H9 (cell line): ENCODE measurements at regions not wholly inside any gene's neighbourhood (a gene's known extent, or its start where the extent isn't known, plus 50 kb on each side); places are given as distances from the start of the nearest gene placed in this dataset.

ENCODE experiments used
- DNase-seq: peaks from one replicate; pipeline ENCODE4 v3.0.0-alpha.2; 2017
- H2AFZ ChIP-seq: one replicate; pipeline ENCODE4 v1.6.1; 2013; ENCODE audit warnings: mild to moderate bottlenecking, low read length, control low read depth, moderate library complexity
- H2AK5ac ChIP-seq: 2 replicates; pipeline ENCODE4 v1.6.1; 2013; ENCODE audit warnings: low read length, control low read depth, mixed read lengths; ENCODE audit not compliant: insufficient read length
- H2BK120ac ChIP-seq: one replicate; pipeline ENCODE4 v1.6.1; 2013; ENCODE audit warnings: low read depth, mild to moderate bottlenecking, low read length, control low read depth, inconsistent platforms; ENCODE audit not compliant: poor library complexity, severe bottlenecking
- H2BK12ac ChIP-seq: 2 replicates; pipeline ENCODE4 v1.6.1; 2013; ENCODE audit warnings: low read length, control low read depth, mixed read lengths, low read depth; ENCODE audit not compliant: insufficient read length
- H2BK15ac ChIP-seq: 2 replicates; pipeline ENCODE4 v1.6.1; 2013; ENCODE audit warnings: low read depth, low read length, control low read depth
- H2BK20ac ChIP-seq: one replicate; pipeline ENCODE4 v1.6.1; 2013; ENCODE audit warnings: low read depth, mild to moderate bottlenecking, low read length, control low read depth, inconsistent platforms; ENCODE audit not compliant: poor library complexity, severe bottlenecking
- H2BK5ac ChIP-seq: 2 replicates; pipeline ENCODE4 v1.6.1; 2013; ENCODE audit warnings: low read length, control low read depth, mixed read lengths; ENCODE audit not compliant: insufficient read length
- H3K14ac ChIP-seq: 2 replicates; pipeline ENCODE4 v1.6.1; 2013; ENCODE audit warnings: low read length, control low read depth; ENCODE audit not compliant: insufficient read depth
- H3K18ac ChIP-seq: 2 replicates; pipeline ENCODE4 v1.6.1; 2013; ENCODE audit warnings: low read depth, mild to moderate bottlenecking, mixed read lengths, low read length, control low read depth; ENCODE audit not compliant: insufficient read length
- H3K23ac ChIP-seq: 2 replicates; pipeline ENCODE4 v1.6.1; 2013; ENCODE audit warnings: low read length, control low read depth, mixed read lengths, low read depth; ENCODE audit not compliant: insufficient read length
- H3K23me2 ChIP-seq: 2 replicates; pipeline ENCODE4 v1.6.1; 2013; ENCODE audit warnings: low read depth, mild to moderate bottlenecking, mixed read lengths, low read length, control low read depth; ENCODE audit not compliant: insufficient read length, poor library complexity, severe bottlenecking
- H3K27ac ChIP-seq: 2 replicates; pipeline ENCODE4 v1.5.1; 2013; ENCODE audit warnings: low read length, control low read depth, mixed read lengths, low read depth; ENCODE audit not compliant: insufficient read length
- H3K27me3 ChIP-seq: 2 replicates; pipeline ENCODE4 v1.6.1; 2013; ENCODE audit warnings: low read length, control low read depth, inconsistent platforms; ENCODE audit not compliant: insufficient read depth
- H3K4ac ChIP-seq: 2 replicates; pipeline ENCODE4 v1.6.1; 2013; ENCODE audit warnings: low read depth, mild to moderate bottlenecking, control low read depth, inconsistent platforms, low read length, moderate library complexity
- H3K4me1 ChIP-seq: 2 replicates; pipeline ENCODE4 v1.6.1; 2013; ENCODE audit warnings: low read length, control low read depth, inconsistent platforms; ENCODE audit not compliant: insufficient read depth
- H3K4me2 ChIP-seq: 2 replicates; pipeline ENCODE4 v1.6.1; 2013; ENCODE audit warnings: low read length, control low read depth, mixed read lengths; ENCODE audit not compliant: insufficient read length, insufficient read depth
- H3K56ac ChIP-seq: 2 replicates; pipeline ENCODE4 v1.6.1; 2013; ENCODE audit warnings: low read depth, mild to moderate bottlenecking, mixed read lengths, low read length, control low read depth; ENCODE audit not compliant: insufficient read length
- H3K79me1 ChIP-seq: 2 replicates; pipeline ENCODE4 v1.6.1; 2013; ENCODE audit warnings: low read depth, mild to moderate bottlenecking, moderate library complexity, low read length, control low read depth, inconsistent platforms; ENCODE audit not compliant: insufficient read depth, poor library complexity, severe bottlenecking
- H3K79me2 ChIP-seq: 2 replicates; pipeline ENCODE4 v1.6.1; 2013; ENCODE audit warnings: low read length, control low read depth, inconsistent platforms; ENCODE audit not compliant: insufficient read depth
- H3K9ac ChIP-seq: 2 replicates; pipeline ENCODE4 v1.6.1; 2013; ENCODE audit warnings: low read length, control low read depth, mixed read lengths; ENCODE audit not compliant: insufficient read length; ENCODE audit errors: extremely low read depth
- H3K9me3 ChIP-seq: one replicate; pipeline ENCODE4 v1.6.1; 2013; ENCODE audit warnings: low read depth, low read length, inconsistent platforms; ENCODE audit not compliant: control insufficient read depth
- H3T11ph ChIP-seq: one replicate; pipeline ENCODE4 v1.6.1; 2013; ENCODE audit warnings: mild to moderate bottlenecking, low read length, control low read depth, inconsistent platforms
- H4K20me1 ChIP-seq: one replicate; pipeline ENCODE4 v1.6.1; 2013; ENCODE audit not compliant: control insufficient read depth, insufficient read length, insufficient read depth
- H4K5ac ChIP-seq: 2 replicates; pipeline ENCODE4 v1.6.1; 2013; ENCODE audit warnings: low read depth, mild to moderate bottlenecking, mixed read lengths, low read length, control low read depth; ENCODE audit not compliant: insufficient read length
- H4K8ac ChIP-seq: replicated peaks from 2 replicates; pipeline ENCODE4 v1.6.1; 2013; ENCODE audit warnings: low read length, control low read depth, mixed read lengths, low read depth; ENCODE audit not compliant: insufficient read length
- H4K91ac ChIP-seq: 2 replicates; pipeline ENCODE4 v1.6.1; 2013; ENCODE audit warnings: low read depth, mild to moderate bottlenecking, moderate library complexity, mixed read lengths, low read length, control low read depth; ENCODE audit not compliant: insufficient read length
- H3K27ac Mint-ChIP-seq, 3 experiments: 2 replicates in 2 of 3; 3 replicates in 1 of 3; pipeline ENCODE4 v1.8.0; 2020 to 2021; ENCODE audit warnings: mixed read lengths in 3 of 3, mild to moderate bottlenecking in 1 of 3, moderate library complexity in 1 of 3
- H3K27me3 Mint-ChIP-seq: 2 replicates; pipeline ENCODE4 v1.8.0; 2021; ENCODE audit warnings: low read depth, mild to moderate bottlenecking, moderate library complexity, mixed read lengths
- H3K36me3 Mint-ChIP-seq, 3 experiments: 2 replicates in 2 of 3; 3 replicates in 1 of 3; pipeline ENCODE4 v1.8.0; 2020 to 2021; ENCODE audit warnings: low read depth in 3 of 3, mixed read lengths in 3 of 3; ENCODE audit not compliant: insufficient read depth in 1 of 3
- H3K4me1 Mint-ChIP-seq, 2 experiments: 2 replicates each; pipeline ENCODE4 v1.8.0; 2020; ENCODE audit warnings: mixed read lengths in 2 of 2
- H3K4me3 Mint-ChIP-seq, 2 experiments: 2 replicates in 1 of 2; 3 replicates in 1 of 2; pipeline ENCODE4 v1.8.0; 2020 to 2021; ENCODE audit warnings: mild to moderate bottlenecking in 2 of 2, mixed read lengths in 2 of 2, moderate library complexity in 1 of 2
- H3K9me3 Mint-ChIP-seq, 2 experiments: 2 replicates in 1 of 2; 3 replicates in 1 of 2; pipeline ENCODE4 v1.8.0; 2020; ENCODE audit warnings: mild to moderate bottlenecking in 2 of 2, mixed read lengths in 2 of 2, moderate library complexity in 1 of 2
- CTCF ChIP-seq: fragments of 200-600 bp; sonication (generic); conservative IDR thresholded peaks from 3 replicates; pipeline ENCODE4 v1.8.0; 2021; ENCODE audit warnings: antibody characterized with exemption, mild to moderate bottlenecking
- WGBS: extraction: QIAGEN DNeasy Blood & Tissue Kit; methylation state at CpG from one replicate; pipeline ENCODE4 v1.1.7; 2013; ENCODE audit warnings: missing lambda C conversion rate, low lambda C conversion rate, mixed read lengths; ENCODE audit not compliant: insufficient read length; ENCODE audit errors: extremely low coverage; 5-methylcytosine and 5-hydroxymethylcytosine counted together

GRCh38 chr20:30811885-30812671 is 445.4 kb upstream of the DEFB115 start:
- H4K91ac ChIP-seq = no peak overlapping the region
- Mint-ChIP-seq H3K9me3 (no peaks in the 10 kb centered on the region), H3K4me1 (no peaks in the 10 kb centered on the region), H3K27me3 (peaks cover 10% of the 10 kb centered on the region), H3K36me3 (peaks cover 16 to 22% (median 19%) of the 10 kb centered on the region in 3 experiments), H3K4me3 (no peak overlapping the region), H3K27ac (no peak overlapping the region)
- H3K18ac ChIP-seq = no peak overlapping the region
- no peaks in the 10 kb centered on the region for H3K4me1 ChIP-seq
- H3K4ac ChIP-seq = no peak overlapping the region
- H3K4me2 ChIP-seq = no peak overlapping the region
- H3K27ac ChIP-seq = no peak overlapping the region
- no peak overlapping the region for H3K14ac ChIP-seq
- peak; percentile 56 for DNase-seq
- no peaks in the 10 kb centered on the region for H3K79me2 ChIP-seq
- no peak overlapping the region for H4K5ac ChIP-seq
- H2BK5ac ChIP-seq = no peak overlapping the region
- H2BK20ac ChIP-seq = no peak overlapping the region
- no peak overlapping the region for H2AFZ ChIP-seq
- H4K8ac ChIP-seq = no peak overlapping the region
- H3K9me3 ChIP-seq = peaks cover 50% of the 10 kb centered on the region
- H2BK15ac ChIP-seq = no peak overlapping the region
- H3K79me1 ChIP-seq = no peaks in the 10 kb centered on the region
- H3K27me3 ChIP-seq = no peaks in the 10 kb centered on the region; the same call in 1 of the 2 replicates
- H3K23me2 ChIP-seq = no peaks in the 10 kb centered on the region
- no peak overlapping the region for H2AK5ac ChIP-seq
- H2BK12ac ChIP-seq = no peak overlapping the region
- H3T11ph ChIP-seq = no peak overlapping the region
- WGBS = no CpG with 5 or more reads among the region's 34 CpGs
- no peak overlapping the region for H3K23ac ChIP-seq
- no peak overlapping the region for H3K9ac ChIP-seq
- H4K20me1 ChIP-seq = no peaks in the 10 kb centered on the region
- H2BK120ac ChIP-seq = no peak overlapping the region
- TF ChIP-seq CTCF = no peak
- no peak overlapping the region for H3K56ac ChIP-seq
